ENCODE measurements at regions not wholly inside any gene's neighbourhood (a gene's known extent, or its start where the extent isn't known, plus 50 kb on each side); places are given as distances from the start of the nearest gene placed in this dataset.

- no peak overlapping the region for H3K4me3 ChIP-seq
- intact Hi-C loops (cut with DNase I; ENCODE audit: low total_unique reads) = no loop called here
These were observed 91.2 kb downstream of the EOMES start for GRCh38 chr3:27630885-27631284.

GRCh38 chr3:27629366-27629765, 92.8 kb downstream of the EOMES start:
- intact Hi-C loops (cut with DNase I; ENCODE audit: low total_unique reads) = no loop called here
- DNase-seq = no peak
- WGBS, 2 donors = 53 to 57% methylated on average over 2 of the region's 2 CpGs
- TF ChIP-seq POLR2A (IDR thresholded peaks at IDR 0.05) (no peak), CTCF (IDR thresholded peaks at IDR 0.05) (no peak)
- H3K27ac ChIP-seq = no peak overlapping the region
- H3K27me3 ChIP-seq = no peaks in the 10 kb centered on the region
- no peaks in the 10 kb centered on the region for H3K36me3 ChIP-seq (ENCODE audit: low read depth, missing control alignments)
- no peak overlapping the region for H3K4me3 ChIP-seq
- no peaks in the 10 kb centered on the region for H3K9me3 ChIP-seq
- peaks cover 10% of the 10 kb centered on the region for H3K4me1 ChIP-seq

More at GRCh38 chr3:27630885-27631284, 91.2 kb downstream of the EOMES start:
- 76 to 82% methylated on average over 4 of the region's 4 CpGs for WGBS, 2 donors
- H3K4me1 ChIP-seq = peaks cover 18% of the 10 kb centered on the region
- no peaks in the 10 kb centered on the region for H3K27me3 ChIP-seq
- DNase-seq = no peak
- TF ChIP-seq CTCF (IDR thresholded peaks at IDR 0.05) (no peak), POLR2A (IDR thresholded peaks at IDR 0.05) (no peak)
- no peak overlapping the region for H3K27ac ChIP-seq
- H3K9me3 ChIP-seq = no peaks in the 10 kb centered on the region
- no peaks in the 10 kb centered on the region for H3K36me3 ChIP-seq (ENCODE audit: low read depth, missing control alignments)

- H3K4me1 ChIP-seq = no peaks in the 10 kb centered on the region
- no peak for TF ChIP-seq CTCF (IDR thresholded peaks at IDR 0.05)
- no peak for TF ChIP-seq POLR2A (IDR thresholded peaks at IDR 0.05)
- intact Hi-C loops (cut with DNase I; ENCODE audit: low total_unique reads) = no loop called here
- H3K9me3 ChIP-seq = no peaks in the 10 kb centered on the region
- WGBS, 2 donors = 87 to 95% methylated on average over 5 of the region's 5 CpGs
- H3K36me3 ChIP-seq (ENCODE audit: low read depth, missing control alignments) = no peaks in the 10 kb centered on the region
- H3K4me3 ChIP-seq = no peak overlapping the region
- no peaks in the 10 kb centered on the region for H3K27me3 ChIP-seq
- H3K27ac ChIP-seq = no peak overlapping the region
- no peak for DNase-seq
These were observed 93.9 kb downstream of the EOMES start for GRCh38 chr3:27628026-27628750.

GRCh38 chr3:27626596-27627118, 95.5 kb downstream of the EOMES start:
- 60 to 67% methylated on average over 8 of the region's 8 CpGs for WGBS, 2 donors
- Histone ChIP-seq H3K27ac (no peak overlapping the region), H3K4me3 (no peak overlapping the region), H3K27me3 (no peaks in the 10 kb centered on the region), H3K36me3 (ENCODE audit: low read depth, missing control alignments) (no peaks in the 10 kb centered on the region), H3K9me3 (no peaks in the 10 kb centered on the region), H3K4me1 (no peaks in the 10 kb centered on the region)
- TF ChIP-seq CTCF (IDR thresholded peaks at IDR 0.05) (no peak), POLR2A (IDR thresholded peaks at IDR 0.05) (no peak)
- no peak for DNase-seq
- intact Hi-C loops (cut with DNase I; ENCODE audit: low total_unique reads) = no loop called here

- no peak for DNase-seq
- intact Hi-C loops (cut with DNase I; ENCODE audit: low total_unique reads) = no loop called here
- Histone ChIP-seq H3K9me3 (no peaks in the 10 kb centered on the region), H3K36me3 (ENCODE audit: low read depth, missing control alignments) (no peaks in the 10 kb centered on the region), H3K27me3 (no peaks in the 10 kb centered on the region), H3K4me3 (no peak overlapping the region), H3K4me1 (no peaks in the 10 kb centered on the region), H3K27ac (no peak overlapping the region)
- 76 to 80% methylated on average over 3 of the region's 3 CpGs for WGBS, 2 donors
- TF ChIP-seq CTCF (IDR thresholded peaks at IDR 0.05) (no peak), POLR2A (IDR thresholded peaks at IDR 0.05) (no peak)
These were observed 96.3 kb downstream of the EOMES start for GRCh38 chr3:27625864-27626263.

Data from testis (tissue), 2 donors.